HFF-Myc (cell line): ENCODE measurements at regions not wholly inside any gene's neighbourhood (a gene's known extent, or its start where the extent isn't known, plus 50 kb on each side); places are given as distances from the start of the nearest gene placed in this dataset.

ENCODE experiments used
- DNase-seq: peaks from one replicate; pipeline ENCODE4 v3.0.0-alpha.2; 2011; ENCODE audit warnings: low read depth; ENCODE audit errors: extremely low read depth
- H3K4me3 ChIP-seq: replicated peaks from 2 replicates; pipeline ENCODE4 v1.5.1; 2011; ENCODE audit warnings: low read depth, mild to moderate bottlenecking, control low read depth, low read length
- TF ChIP-seq, protein P1 (sequence below): IDR thresholded peaks from 2 replicates; pipeline ENCODE4 v1.5.1; 2012; ENCODE audit warnings: mild to moderate bottlenecking, low read depth, low read length, control low read depth; ENCODE audit errors: missing control alignments

DNA sequence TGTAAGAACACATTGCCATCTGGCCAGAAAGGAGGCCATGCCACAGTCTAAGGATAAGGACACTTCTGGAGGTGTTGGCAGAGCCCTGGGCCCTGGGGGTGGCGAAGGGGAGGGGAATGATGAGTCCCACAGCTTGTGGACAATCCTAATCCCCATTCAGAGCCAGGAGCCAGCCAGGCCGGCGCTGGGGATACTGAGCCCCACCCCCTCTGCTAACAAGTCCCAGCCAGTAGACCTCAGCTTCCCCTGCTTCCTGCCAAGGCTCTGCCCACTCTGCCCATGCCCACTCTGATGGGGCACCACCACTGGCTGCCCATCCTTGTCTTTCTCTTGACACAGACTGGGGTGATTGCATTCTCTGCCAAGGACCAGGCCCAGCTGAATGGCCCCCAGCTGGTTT, 71.9 kb downstream of the NAV1 start:
- TF ChIP-seq, protein P1, sequence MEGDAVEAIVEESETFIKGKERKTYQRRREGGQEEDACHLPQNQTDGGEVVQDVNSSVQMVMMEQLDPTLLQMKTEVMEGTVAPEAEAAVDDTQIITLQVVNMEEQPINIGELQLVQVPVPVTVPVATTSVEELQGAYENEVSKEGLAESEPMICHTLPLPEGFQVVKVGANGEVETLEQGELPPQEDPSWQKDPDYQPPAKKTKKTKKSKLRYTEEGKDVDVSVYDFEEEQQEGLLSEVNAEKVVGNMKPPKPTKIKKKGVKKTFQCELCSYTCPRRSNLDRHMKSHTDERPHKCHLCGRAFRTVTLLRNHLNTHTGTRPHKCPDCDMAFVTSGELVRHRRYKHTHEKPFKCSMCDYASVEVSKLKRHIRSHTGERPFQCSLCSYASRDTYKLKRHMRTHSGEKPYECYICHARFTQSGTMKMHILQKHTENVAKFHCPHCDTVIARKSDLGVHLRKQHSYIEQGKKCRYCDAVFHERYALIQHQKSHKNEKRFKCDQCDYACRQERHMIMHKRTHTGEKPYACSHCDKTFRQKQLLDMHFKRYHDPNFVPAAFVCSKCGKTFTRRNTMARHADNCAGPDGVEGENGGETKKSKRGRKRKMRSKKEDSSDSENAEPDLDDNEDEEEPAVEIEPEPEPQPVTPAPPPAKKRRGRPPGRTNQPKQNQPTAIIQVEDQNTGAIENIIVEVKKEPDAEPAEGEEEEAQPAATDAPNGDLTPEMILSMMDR: no peak
- no peak for DNase-seq
- H3K4me3 ChIP-seq: no peak overlapping the region

DNA sequence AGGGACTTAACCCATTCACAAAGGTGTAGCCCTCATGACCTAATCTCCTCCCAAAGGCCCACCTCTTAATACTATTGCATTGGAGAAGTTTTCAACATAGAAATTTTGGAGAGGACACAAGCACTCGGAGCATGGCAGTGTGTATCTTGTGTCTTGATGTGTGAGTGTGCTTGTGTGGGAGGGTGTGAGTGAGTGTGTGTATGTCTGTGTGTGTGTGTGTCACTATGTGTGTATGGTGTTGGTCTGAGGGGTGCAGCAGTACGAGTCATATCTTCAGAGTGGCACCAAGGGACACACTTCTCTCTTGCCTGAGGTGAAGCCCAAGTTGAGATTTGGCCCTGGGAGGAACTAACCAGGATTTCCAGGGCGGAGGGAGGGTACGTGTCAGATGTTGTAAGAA, 73.7 kb downstream of the NAV1 start:
- TF ChIP-seq, protein P1: no peak
- no peak for DNase-seq
- H3K4me3 ChIP-seq: no peak overlapping the region

GRCh38 chr1:201614262-201615015, 75.5 kb downstream of the NAV1 start:
- TF ChIP-seq, protein P1: no peak
- H3K4me3 ChIP-seq: no peak overlapping the region
- no peak for DNase-seq

DNA sequence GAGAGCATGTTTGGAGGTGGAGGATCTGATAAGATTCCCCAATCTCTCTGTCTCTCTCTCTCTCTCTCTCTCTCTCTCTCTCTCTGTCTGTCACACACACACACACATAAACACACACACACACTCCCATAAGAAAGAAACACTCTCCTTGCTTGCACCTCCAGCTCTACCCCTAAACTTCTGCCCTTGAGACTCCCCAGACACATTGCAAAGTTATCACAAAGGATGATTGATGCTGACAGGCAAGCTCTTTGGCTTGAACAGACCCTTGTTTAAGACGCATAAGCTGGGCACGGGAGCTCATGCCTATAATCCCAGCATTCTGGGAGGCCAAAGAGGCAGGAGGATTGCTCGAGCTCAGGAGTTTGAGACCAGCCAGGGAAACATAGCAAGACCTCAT, 78.2 kb downstream of the NAV1 start:
- H3K4me3 ChIP-seq: no peak overlapping the region
- DNase-seq: no peak
- TF ChIP-seq, protein P1: no peak

DNA sequence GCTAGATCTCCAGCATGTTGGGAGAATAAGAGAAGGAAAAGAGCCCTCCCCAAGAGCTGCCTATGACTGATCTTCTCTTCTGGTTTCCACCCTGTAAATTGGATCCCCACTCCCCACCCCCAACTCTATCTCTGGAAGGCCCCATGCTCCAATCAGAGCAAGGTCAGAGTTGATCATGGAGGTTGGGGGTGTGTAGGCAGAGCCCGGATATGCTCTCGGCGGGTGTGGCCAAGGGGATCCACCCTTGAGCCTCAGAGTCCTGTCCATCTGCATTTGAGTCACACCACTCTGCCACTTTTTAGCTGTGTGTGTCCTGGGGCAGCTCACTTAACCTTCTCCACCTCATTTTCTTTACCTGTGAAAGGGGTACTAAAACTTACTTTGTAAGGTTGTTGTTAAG, 79.5 kb downstream of the NAV1 start:
- no peak overlapping the region for H3K4me3 ChIP-seq
- DNase-seq: no peak
- TF ChIP-seq, protein P1: no peak

GRCh38 chr1:201618905-201619304, 80.0 kb downstream of the NAV1 start:
- DNase-seq: no peak
- TF ChIP-seq, protein P1: no peak
- no peak overlapping the region for H3K4me3 ChIP-seq

- H3K4me3 ChIP-seq: no peak overlapping the region
- TF ChIP-seq, protein P1: no peak
- DNase-seq: no peak
Measured at GRCh38 chr1:201619513-201619912, 80.6 kb downstream of the NAV1 start.
